ES-I3 (cell line): ENCODE measurements at regions not wholly inside any gene's neighbourhood (a gene's known extent, or its start where the extent isn't known, plus 50 kb on each side); places are given as distances from the start of the nearest gene placed in this dataset.
"Not testable (repeated sequence)": the region's sequence is repeated elsewhere in the genome, so short reads cannot be mapped to it uniquely, and the experiment has no call there.

ENCODE experiments used
- H3K36me3 ChIP-seq: 2 replicates; pipeline ENCODE4 v1.6.1; 2013; ENCODE audit warnings: mild to moderate bottlenecking, low read length, control low read depth, moderate library complexity; ENCODE audit not compliant: insufficient read depth
- H3K4me1 ChIP-seq: 2 replicates; pipeline ENCODE4 v1.6.1; 2013; ENCODE audit warnings: mild to moderate bottlenecking, control low read depth, low read length; ENCODE audit not compliant: insufficient read depth
- H3K9ac ChIP-seq: 2 replicates; pipeline ENCODE4 v1.6.1; 2013; ENCODE audit warnings: low read depth, mild to moderate bottlenecking, low read length, moderate library complexity
- H3K9me3 ChIP-seq: 2 replicates; pipeline ENCODE4 v1.6.1; 2013; ENCODE audit warnings: mild to moderate bottlenecking, low read length, moderate library complexity; ENCODE audit not compliant: control insufficient read depth, insufficient read depth

DNA sequence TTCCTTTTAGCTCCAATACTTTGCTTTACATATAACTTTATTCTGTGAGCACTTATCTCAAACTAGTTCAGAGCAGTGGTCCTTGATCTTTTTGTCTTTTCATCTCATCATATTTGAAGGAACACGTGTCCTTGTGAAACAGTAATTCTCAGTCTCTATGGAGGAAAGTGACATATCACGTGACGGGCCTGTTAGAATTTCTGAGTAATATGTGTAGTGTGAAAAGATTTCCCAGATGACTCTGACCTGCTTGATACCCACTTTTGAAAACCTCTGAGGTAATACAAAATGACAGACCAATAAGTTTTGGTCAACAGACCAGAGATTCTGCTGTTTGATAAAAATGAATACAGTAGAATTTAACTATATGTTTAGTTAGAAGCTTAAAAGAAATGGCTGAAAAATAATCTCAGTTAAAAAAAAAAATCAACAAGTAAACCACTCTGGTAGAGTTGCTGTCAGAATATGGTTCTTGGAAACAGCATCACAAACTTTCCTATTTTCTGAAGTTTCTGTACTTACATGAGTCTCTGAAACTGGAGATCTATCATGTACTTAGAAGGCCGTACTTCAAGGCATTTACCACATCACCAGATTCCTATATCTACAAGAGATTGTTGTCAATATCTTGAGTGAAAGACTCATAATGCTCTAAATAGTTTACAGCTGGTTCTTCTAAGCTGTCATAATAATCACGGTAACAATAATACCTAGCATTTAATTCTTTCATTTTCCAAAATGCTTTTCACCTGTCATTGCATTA lies 590.2 kb upstream of the TBL1XR1 start:
- Histone ChIP-seq H3K4me1 (no peaks in the 10 kb centered on the region), H3K9ac (no peak overlapping the region), H3K36me3 (no peaks in the 10 kb centered on the region), H3K9me3 (no peaks in the 10 kb centered on the region)

DNA sequence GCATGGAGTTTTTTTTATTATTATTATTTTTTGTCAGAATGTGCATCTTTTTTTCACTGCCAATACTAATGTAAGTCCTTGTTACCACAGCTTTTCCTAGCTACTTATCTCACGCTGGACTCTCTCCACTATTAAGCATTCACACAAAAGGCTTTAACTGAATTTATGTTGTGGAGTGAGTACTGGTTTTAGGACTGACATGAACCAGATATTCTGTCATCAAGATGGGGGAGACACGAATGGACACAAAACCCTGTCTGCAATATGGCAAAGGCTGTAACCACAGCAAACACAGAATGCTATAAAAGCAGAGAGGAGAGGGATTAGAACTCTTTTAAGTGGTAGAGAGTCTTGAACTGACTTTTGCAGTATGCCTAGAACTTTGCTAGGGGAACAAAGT lies 592.2 kb upstream of the TBL1XR1 start:
- Histone ChIP-seq H3K9ac (no peak overlapping the region), H3K4me1 (no peaks in the 10 kb centered on the region), H3K36me3 (no peaks in the 10 kb centered on the region), H3K9me3 (no peaks in the 10 kb centered on the region)

DNA sequence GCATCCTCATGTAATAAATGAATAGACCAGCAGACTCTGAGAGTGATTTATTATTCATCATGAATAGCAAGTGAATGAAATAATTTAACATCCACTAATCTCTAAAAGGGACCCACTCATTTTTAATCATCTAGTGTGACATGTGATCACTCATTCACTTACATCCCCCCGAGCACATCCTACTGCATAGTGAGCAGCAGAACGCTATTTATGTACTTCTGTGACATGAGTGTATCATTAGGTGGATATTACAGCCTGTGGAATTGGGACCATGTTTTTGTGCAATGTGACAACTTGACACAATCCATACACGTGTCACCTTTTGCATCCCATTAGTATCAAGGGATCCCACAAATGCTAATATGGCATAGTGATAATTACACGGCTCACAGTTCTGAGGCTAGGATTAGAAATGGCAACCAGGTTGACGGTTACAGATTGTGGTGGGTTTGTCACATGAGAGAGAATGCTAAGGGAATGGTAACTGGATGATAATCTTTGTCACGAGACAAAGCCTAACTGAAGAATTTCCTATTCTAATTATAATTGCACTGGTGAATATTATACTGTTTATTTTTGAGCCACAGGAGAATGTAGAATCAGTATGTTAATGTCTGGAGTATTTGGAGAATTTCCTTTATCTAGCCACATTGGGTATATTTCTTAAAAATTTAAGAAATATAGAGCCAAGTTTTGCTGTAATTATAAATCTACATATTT lies 595.2 kb upstream of the TBL1XR1 start:
- H3K36me3 ChIP-seq, result no peaks in the 10 kb centered on the region
- H3K9me3 ChIP-seq, result no peaks in the 10 kb centered on the region
- H3K4me1 ChIP-seq, result peaks cover 9% of the 10 kb centered on the region; the same call in 1 of the 2 replicates
- H3K9ac ChIP-seq, result no peak overlapping the region

DNA sequence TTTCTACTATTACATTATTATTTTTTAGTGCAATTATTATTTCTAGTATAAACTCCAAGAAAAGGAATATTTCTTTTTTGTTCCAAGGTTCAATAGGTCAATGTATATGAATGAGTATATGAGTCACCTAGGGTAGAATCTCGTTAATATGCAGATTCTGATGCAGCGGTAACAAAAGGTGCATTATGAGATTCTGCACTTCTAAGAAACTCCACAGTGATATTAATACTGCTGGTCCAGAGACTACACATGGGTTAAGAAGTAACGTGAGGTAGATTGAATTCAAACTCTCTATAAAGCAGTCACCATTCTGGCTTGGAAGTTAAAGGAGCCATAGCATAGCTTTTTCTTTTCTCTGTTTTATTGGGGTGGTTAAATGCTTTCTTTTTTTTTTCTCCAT lies 596.2 kb upstream of the TBL1XR1 start:
- H3K9me3 ChIP-seq, result no peaks in the 10 kb centered on the region
- H3K4me1 ChIP-seq, result peaks cover 9% of the 10 kb centered on the region; the same call in 1 of the 2 replicates
- no peak overlapping the region for H3K9ac ChIP-seq
- no peaks in the 10 kb centered on the region for H3K36me3 ChIP-seq

DNA sequence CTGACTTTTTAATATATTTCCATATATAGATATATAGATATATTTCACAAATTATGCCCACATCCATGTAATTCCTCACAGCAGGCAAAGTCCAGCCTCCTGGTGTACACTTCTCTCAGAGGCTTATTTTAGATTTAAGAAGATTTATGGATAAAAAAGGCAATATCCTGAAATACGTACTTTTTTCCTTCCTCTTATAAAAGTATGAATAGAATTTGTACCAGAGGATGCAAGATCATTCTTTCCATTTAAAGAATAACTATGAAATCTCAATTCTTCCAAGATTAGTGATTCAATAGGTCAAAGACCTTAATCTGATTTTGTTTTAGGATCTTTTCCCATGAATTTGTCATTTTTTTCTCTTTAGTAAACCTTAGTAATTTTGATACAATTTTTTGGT lies 597.9 kb upstream of the TBL1XR1 start:
- Histone ChIP-seq H3K4me1 (peaks cover 9% of the 10 kb centered on the region; the same call in 1 of the 2 replicates), H3K9ac (no peak overlapping the region), H3K36me3 (no peaks in the 10 kb centered on the region), H3K9me3 (no peaks in the 10 kb centered on the region)

DNA sequence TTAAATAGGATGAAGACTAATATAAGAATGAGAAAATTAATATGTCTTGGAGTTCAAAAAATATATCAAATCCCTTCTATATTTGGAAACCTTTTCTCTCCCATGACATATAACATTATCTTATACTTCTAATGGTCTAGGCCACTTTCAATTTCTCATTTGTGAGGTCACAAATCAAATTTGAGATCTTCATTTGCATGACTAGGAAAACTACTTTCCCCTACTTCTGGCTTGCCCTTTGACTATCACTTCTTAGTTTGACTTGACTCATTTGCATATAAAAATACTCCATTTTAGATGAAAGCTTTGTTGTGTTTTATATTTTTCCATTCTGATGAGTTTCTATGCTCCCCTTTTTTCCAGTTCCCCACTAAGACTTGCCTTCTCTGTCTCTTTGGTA lies 598.6 kb upstream of the TBL1XR1 start:
- H3K9ac ChIP-seq, result no peak overlapping the region
- H3K36me3 ChIP-seq, result no peaks in the 10 kb centered on the region
- peaks cover 9% of the 10 kb centered on the region; the same call in 1 of the 2 replicates for H3K4me1 ChIP-seq
- H3K9me3 ChIP-seq, result no peaks in the 10 kb centered on the region

DNA sequence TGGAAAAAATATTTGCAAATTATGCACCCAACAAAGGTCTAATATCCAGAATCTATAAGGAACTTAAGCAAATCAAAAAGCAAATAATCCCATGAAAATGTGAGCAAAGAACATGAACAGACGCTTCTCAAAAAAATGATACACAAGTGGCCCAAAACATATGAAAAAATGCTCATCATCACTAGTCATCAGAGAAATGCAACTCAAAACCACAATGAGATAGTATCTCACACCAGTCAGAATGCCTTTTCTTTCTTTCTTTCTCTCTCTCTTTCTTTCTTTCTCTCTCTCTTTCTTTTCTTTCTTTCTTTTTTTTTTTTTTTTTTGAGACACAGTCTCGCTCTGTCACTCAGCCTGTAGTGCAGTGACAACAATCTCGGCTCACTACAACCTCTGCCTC lies 602.9 kb upstream of the TBL1XR1 start:
- H3K9me3 ChIP-seq, H3K9ac ChIP-seq, H3K36me3 ChIP-seq: not testable (repeated sequence)
- H3K4me1 ChIP-seq, result peaks cover 14% of the 10 kb centered on the region

DNA sequence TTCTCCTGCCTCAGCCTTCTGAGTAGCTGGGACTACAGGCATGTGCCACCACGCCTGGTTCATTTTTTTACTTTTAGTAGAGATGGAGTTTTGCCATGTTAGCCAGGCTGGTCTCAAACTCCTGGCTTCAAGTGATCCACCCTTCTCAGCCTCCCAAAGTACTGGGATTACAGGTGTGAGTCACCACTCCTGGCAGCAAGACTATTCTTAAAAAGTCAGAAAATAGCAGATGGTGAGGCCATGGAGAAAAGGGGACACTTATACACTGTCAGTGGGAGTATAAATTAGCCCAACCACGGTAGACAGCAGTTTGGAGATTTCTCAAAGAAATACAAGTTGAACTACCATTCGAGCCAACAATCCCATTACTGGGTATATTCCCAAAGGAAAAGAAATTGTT lies 603.3 kb upstream of the TBL1XR1 start:
- Histone ChIP-seq H3K9me3 (no peaks in the 10 kb centered on the region), H3K36me3 (no peaks in the 10 kb centered on the region), H3K9ac (no peak overlapping the region), H3K4me1 (peaks cover 14% of the 10 kb centered on the region)

DNA sequence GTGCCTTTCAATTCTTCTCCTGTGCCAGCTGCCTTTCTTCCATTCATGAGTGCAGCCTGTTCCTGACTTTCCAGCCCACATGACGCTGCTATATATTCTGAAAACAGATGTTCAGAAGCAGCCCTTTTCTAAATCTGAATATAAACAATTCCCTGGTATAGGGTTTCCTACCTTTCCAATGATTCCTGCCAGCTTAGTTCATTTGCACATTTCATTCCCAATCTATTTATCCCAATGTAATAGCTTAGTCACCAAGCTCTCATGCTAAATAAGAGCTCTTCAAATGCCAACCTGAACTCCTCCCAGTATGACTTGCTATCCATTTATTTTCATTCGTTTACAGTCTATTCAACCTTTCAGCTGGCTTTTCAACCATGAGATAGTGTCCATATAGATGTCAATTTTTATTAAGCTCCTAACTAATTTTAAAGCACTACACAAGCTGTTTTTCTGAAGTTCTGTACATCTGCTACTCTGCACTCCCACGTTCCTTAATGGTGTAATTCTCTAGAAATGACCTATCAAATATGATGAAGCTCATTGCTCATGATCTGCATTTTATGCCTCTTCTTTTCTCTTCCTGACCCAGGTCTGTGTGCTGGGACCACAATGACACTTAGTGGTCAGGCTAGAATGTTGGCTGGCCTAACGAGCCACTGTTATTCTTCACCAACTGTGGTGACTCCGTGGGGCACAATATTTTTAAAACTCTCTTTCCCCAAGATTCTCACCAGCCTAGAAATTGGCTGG lies 605.0 kb upstream of the TBL1XR1 start:
- Histone ChIP-seq H3K9me3 (no peaks in the 10 kb centered on the region), H3K36me3 (no peaks in the 10 kb centered on the region), H3K9ac (no peak overlapping the region), H3K4me1 (peaks cover 5% of the 10 kb centered on the region)

DNA sequence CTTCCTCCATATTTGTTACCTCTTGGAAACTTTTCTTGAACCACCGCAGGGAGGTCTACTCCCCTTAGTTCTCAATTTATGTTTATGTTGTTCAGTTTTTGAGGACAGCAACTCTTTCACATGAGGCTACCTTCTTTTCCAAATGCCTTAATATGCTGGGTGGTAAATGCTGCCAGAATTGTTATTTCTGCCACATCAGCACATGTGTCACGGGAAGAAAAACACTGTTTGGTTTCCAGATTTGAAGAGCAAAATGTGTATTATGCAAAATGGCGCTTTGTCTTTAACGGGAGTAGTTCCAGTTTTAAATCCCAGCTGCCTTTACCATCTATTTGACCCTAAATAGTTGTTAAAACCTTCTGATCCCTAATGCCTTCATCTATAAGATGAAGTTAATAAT lies 606.2 kb upstream of the TBL1XR1 start:
- Histone ChIP-seq H3K36me3 (no peaks in the 10 kb centered on the region), H3K9me3 (no peaks in the 10 kb centered on the region), H3K4me1 (peaks cover 5% of the 10 kb centered on the region; the same call in 1 of the 2 replicates), H3K9ac (no peak overlapping the region)

DNA sequence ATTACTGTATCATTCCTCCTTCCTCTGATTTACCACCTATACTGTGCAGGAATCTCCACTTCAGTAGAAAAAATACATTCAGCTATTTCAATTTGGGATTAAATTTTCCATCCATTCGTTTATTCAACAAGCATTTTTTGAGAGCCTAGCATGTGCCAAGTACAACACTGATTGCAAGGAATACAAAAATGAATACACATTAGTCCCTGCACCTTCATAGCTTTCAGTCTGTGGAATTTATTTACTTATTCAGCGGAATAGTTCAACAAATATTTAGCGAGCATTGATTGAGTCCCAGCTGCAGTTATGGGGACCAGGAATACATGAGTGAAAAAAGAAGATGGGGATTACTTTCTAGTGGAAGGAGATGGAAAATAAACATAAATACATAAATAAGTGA lies 606.8 kb upstream of the TBL1XR1 start:
- Histone ChIP-seq H3K36me3 (no peaks in the 10 kb centered on the region), H3K4me1 (peaks cover 5% of the 10 kb centered on the region; the same call in 1 of the 2 replicates)

DNA sequence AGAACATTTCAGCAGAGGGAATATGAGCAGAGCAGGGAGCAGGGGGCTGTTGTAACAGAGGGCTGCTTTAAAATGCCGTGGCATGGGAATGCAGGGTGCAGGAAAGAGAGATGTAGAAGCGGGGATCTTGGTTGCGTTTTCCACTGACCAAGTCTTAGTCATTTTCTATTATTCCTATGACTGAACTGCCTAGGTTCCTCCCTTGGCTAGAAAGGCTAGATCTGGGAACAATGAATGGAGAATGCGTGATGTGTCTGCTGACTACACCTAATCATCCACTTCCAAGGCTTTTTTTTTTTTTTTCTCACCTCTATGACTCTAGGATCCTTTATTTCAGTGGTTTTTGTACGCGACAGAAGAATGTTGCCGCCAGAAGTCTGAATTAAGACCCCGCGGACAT lies 607.4 kb upstream of the TBL1XR1 start:
- H3K4me1 ChIP-seq, result peaks cover 5% of the 10 kb centered on the region; the same call in 1 of the 2 replicates
- no peaks in the 10 kb centered on the region for H3K9me3 ChIP-seq
- H3K9ac ChIP-seq, result no peak overlapping the region
- H3K36me3 ChIP-seq, result no peaks in the 10 kb centered on the region

More for the DNA sequence above, 606.8 kb upstream of the TBL1XR1 start:
- H3K9me3 ChIP-seq, result no peaks in the 10 kb centered on the region
- H3K9ac ChIP-seq, result no peak overlapping the region

DNA sequence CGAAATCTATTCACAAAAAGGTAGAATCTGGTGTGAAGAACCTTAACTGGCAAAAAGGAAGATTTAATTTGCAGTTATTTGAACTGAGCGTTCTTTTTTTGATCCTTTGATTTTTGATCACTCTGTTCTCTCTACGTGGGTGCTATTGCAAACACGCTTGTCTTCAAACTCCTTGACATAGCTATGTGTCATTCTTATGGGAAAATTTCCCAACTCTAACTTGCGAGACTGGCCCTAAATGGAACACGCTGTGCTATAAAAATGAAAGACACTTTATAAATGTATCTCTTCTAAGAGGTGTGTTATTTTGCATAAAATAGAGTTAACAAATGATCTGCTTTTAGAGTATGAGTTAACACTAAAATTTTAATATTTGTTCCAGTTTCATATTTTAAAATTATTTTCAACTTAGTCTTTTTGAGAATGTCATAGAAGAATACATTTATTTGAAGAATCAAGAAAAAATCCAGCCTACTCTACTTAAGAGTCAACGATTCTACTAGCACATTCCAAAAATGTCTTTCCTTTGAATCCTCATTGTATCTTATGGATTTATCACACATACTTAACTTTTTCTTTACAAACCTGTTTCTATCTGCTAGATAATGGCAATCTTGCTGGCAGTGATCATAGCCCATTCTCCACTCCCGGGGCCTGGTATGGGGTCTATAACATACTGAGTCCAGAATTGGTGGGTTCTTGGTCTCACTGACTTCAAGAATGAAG lies 610.0 kb upstream of the TBL1XR1 start:
- H3K36me3 ChIP-seq, result no peaks in the 10 kb centered on the region
- H3K9ac ChIP-seq, result no peak overlapping the region
- peaks cover 5% of the 10 kb centered on the region; the same call in 1 of the 2 replicates for H3K4me1 ChIP-seq
- H3K9me3 ChIP-seq, result no peaks in the 10 kb centered on the region

DNA sequence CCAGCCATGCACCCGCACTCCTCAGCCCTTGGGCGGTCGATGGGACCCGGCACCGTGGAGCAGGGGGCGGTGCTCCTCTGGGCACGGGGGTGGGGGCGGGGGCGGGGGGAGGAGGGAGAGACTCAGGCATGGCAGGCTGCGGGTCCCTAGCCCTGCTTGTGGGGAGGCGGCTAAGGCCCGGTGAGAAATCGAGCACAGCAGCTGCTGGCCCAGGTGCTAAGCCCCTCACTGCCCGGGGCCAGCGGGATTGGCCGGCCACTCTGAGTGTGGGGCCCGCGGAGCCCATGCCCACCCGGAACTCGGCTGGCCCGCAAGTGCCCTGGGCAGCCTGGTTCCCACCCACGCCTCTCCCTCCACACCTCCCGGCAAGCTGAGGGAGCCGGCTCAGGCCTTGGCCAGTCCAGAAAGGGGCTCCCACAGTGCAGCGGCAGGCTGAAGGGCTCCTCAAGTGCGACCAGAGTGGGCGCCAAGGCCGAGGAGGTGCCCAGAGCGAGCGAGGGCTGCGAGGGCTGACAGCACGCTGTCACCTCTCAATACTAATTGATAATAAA lies 611.7 kb upstream of the TBL1XR1 start:
- H3K9ac ChIP-seq, H3K4me1 ChIP-seq, H3K36me3 ChIP-seq, H3K9me3 ChIP-seq: not testable (repeated sequence)
